Ishikawa (cell line): ENCODE measurements at regions not wholly inside any gene's neighbourhood (a gene's known extent, or its start where the extent isn't known, plus 50 kb on each side); places are given as distances from the start of the nearest gene placed in this dataset.

Experiments
- CEBPB ChIP-seq: IDR thresholded peaks from 2 replicates; pipeline ENCODE4 v1.6.1; 2012
- CREB1 ChIP-seq: IDR thresholded peaks from 2 replicates; pipeline ENCODE4 v1.6.1; 2012; ENCODE audit warnings: low read depth
- EGR1 ChIP-seq: IDR thresholded peaks from 2 replicates; pipeline ENCODE4 v1.6.1; 2012
- EP300 ChIP-seq: IDR thresholded peaks from 2 replicates; pipeline ENCODE4 v1.6.1; 2012; ENCODE audit warnings: borderline replicate concordance
- FOXM1 ChIP-seq: IDR thresholded peaks from 2 replicates; pipeline ENCODE4 v1.6.1; 2012; ENCODE audit warnings: low read depth, borderline replicate concordance
- NFIC ChIP-seq: IDR thresholded peaks from 2 replicates; pipeline ENCODE4 v1.6.1; 2012
- RAD21 ChIP-seq: IDR thresholded peaks from 2 replicates; pipeline ENCODE4 v1.6.1; 2012; ENCODE audit warnings: low read depth
- TAF1 ChIP-seq: IDR thresholded peaks from 2 replicates; pipeline ENCODE4 v1.6.1; 2012; ENCODE audit warnings: low read depth, mild to moderate bottlenecking
- TCF12 ChIP-seq: IDR thresholded peaks from 2 replicates; pipeline ENCODE4 v1.6.1; 2012; ENCODE audit warnings: low read depth
- TEAD4 ChIP-seq: IDR thresholded peaks from 2 replicates; pipeline ENCODE4 v1.6.1; 2012
- USF1 ChIP-seq: IDR thresholded peaks from 2 replicates; pipeline ENCODE4 v1.6.1; 2012
- YY1 ChIP-seq: IDR thresholded peaks from 2 replicates; pipeline ENCODE4 v1.6.1; 2012; ENCODE audit warnings: low read depth
- ZBTB7A ChIP-seq: IDR thresholded peaks from 2 replicates; pipeline ENCODE4 v1.6.1; 2012; ENCODE audit warnings: low read depth
- TF ChIP-seq, protein P1 (sequence below): IDR thresholded peaks from 2 replicates; pipeline ENCODE4 v1.6.1; 2012; ENCODE audit warnings: low read depth, mild to moderate bottlenecking
- TF ChIP-seq, protein P2 (sequence below): IDR thresholded peaks from 2 replicates; pipeline ENCODE4 v1.6.1; 2012

GRCh38 chr6:139932671-139933070 lies 558.2 kb upstream of the CITED2 start:
- no peak for TF ChIP-seq USF1
- TF ChIP-seq EP300: no peak
- TF ChIP-seq, protein P1, sequence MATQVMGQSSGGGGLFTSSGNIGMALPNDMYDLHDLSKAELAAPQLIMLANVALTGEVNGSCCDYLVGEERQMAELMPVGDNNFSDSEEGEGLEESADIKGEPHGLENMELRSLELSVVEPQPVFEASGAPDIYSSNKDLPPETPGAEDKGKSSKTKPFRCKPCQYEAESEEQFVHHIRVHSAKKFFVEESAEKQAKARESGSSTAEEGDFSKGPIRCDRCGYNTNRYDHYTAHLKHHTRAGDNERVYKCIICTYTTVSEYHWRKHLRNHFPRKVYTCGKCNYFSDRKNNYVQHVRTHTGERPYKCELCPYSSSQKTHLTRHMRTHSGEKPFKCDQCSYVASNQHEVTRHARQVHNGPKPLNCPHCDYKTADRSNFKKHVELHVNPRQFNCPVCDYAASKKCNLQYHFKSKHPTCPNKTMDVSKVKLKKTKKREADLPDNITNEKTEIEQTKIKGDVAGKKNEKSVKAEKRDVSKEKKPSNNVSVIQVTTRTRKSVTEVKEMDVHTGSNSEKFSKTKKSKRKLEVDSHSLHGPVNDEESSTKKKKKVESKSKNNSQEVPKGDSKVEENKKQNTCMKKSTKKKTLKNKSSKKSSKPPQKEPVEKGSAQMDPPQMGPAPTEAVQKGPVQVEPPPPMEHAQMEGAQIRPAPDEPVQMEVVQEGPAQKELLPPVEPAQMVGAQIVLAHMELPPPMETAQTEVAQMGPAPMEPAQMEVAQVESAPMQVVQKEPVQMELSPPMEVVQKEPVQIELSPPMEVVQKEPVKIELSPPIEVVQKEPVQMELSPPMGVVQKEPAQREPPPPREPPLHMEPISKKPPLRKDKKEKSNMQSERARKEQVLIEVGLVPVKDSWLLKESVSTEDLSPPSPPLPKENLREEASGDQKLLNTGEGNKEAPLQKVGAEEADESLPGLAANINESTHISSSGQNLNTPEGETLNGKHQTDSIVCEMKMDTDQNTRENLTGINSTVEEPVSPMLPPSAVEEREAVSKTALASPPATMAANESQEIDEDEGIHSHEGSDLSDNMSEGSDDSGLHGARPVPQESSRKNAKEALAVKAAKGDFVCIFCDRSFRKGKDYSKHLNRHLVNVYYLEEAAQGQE: no peak
- 0 out of 2 replicates have a peak, but pooled peaks have one; percentile 26 for TF ChIP-seq FOXM1
- TF ChIP-seq TEAD4: no peak

GRCh38 chr6:139931747-139932146 lies 557.3 kb upstream of the CITED2 start:
- TF ChIP-seq ZBTB7A (no peak), TAF1 (no peak), EP300 (no peak), EGR1 (no peak)
- TF ChIP-seq, protein P1: no peak
- TF ChIP-seq, protein P2, sequence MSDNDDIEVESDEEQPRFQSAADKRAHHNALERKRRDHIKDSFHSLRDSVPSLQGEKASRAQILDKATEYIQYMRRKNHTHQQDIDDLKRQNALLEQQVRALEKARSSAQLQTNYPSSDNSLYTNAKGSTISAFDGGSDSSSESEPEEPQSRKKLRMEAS: no peak

GRCh38 chr6:139927742-139928305 lies 553.4 kb upstream of the CITED2 start:
- TF ChIP-seq ZBTB7A (no peak), CREB1 (no peak), CEBPB (no peak), EP300 (no peak), YY1 (no peak), FOXM1 (no peak), NFIC (no peak), USF1 (no peak), TAF1 (no peak), RAD21 (no peak), TCF12 (no peak), TEAD4 (no peak)
- TF ChIP-seq, protein P1: no peak
- TF ChIP-seq, protein P2: no peak

- TF ChIP-seq TEAD4 (no peak), FOXM1 (no peak), RAD21 (peak; percentile 44; the same call in 1 of the 2 replicates)
Observed at GRCh38 chr6:139927236-139927635, 552.8 kb upstream of the CITED2 start.

DNA sequence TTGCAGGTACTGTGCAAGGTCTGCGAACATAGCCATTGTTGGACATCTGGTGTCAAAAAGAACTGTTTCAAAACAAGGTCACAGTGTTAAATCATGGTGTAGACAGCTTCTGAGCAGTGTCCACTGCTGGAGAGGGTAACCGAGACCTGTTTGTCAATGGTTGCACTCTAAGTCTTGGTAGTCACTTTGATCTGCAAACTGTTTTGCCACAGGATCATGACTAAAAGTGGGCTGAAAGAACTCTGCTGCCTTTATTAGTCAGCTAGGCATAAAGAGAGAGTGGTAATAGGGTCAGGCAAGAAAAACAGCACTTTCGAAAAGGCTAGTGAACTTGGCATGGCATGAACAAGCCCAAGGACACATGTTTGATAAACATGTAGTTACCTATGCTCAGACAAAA lies 552.3 kb upstream of the CITED2 start:
- TF ChIP-seq TAF1: no peak
- TF ChIP-seq CREB1: no peak
- no peak for TF ChIP-seq USF1
- TF ChIP-seq ZBTB7A: no peak
- TF ChIP-seq CEBPB: no peak
- no peak for TF ChIP-seq TEAD4
- no peak for TF ChIP-seq FOXM1
- TF ChIP-seq YY1: no peak
- TF ChIP-seq, protein P2: no peak
- no peak for TF ChIP-seq EP300
- TF ChIP-seq NFIC: no peak
- TF ChIP-seq RAD21: no peak
- TF ChIP-seq TCF12: no peak
- TF ChIP-seq, protein P1: no peak
- no peak for TF ChIP-seq EGR1
